ENCODE measurements at regions not wholly inside any gene's neighbourhood (a gene's known extent, or its start where the extent isn't known, plus 50 kb on each side); places are given as distances from the start of the nearest gene placed in this dataset.

GRCh38 chr6:134455319-134455718, 137.4 kb upstream of the SGK1 start:
- DNase-seq (ENCODE audit: low spot score) = no peak

- DNase-seq (ENCODE audit: low spot score) = no peak
Measured at GRCh38 chr6:134454794-134455193, 136.9 kb upstream of the SGK1 start.

- DNase-seq (ENCODE audit: low spot score) = no peak
Measured at GRCh38 chr6:134453792-134454510, 136.0 kb upstream of the SGK1 start.

- DNase-seq (ENCODE audit: low spot score) = no peak
Measured at GRCh38 chr6:134452906-134453305, 135.0 kb upstream of the SGK1 start.

GRCh38 chr6:134451529-134451928, 133.6 kb upstream of the SGK1 start:
- no peak for DNase-seq (ENCODE audit: low spot score)

GRCh38 chr6:134449781-134450180, 131.9 kb upstream of the SGK1 start:
- no peak for DNase-seq (ENCODE audit: low spot score)

- DNase-seq (ENCODE audit: low spot score) = no peak
Measured at GRCh38 chr6:134449004-134449403, 131.1 kb upstream of the SGK1 start.

GRCh38 chr6:134447883-134448387, 130.0 kb upstream of the SGK1 start:
- no peak for DNase-seq (ENCODE audit: low spot score)

- DNase-seq (ENCODE audit: low spot score) = no peak
Measured at GRCh38 chr6:134447423-134447822, 129.5 kb upstream of the SGK1 start.

- DNase-seq (ENCODE audit: low spot score) = no peak
Measured at GRCh38 chr6:134446896-134447295, 129.0 kb upstream of the SGK1 start.

- peak; percentile 48 for DNase-seq (ENCODE audit: low spot score)
Measured at GRCh38 chr6:134446218-134446848, 128.4 kb upstream of the SGK1 start.

GRCh38 chr6:134443009-134443408, 125.1 kb upstream of the SGK1 start:
- DNase-seq (ENCODE audit: low spot score) = no peak

GRCh38 chr6:134442073-134442472, 124.2 kb upstream of the SGK1 start:
- no peak for DNase-seq (ENCODE audit: low spot score)

- no peak for DNase-seq (ENCODE audit: low spot score)
Measured at GRCh38 chr6:134438837-134439236, 120.9 kb upstream of the SGK1 start.

- DNase-seq (ENCODE audit: low spot score) = no peak
Measured at GRCh38 chr6:134437376-134437775, 119.5 kb upstream of the SGK1 start.

GRCh38 chr6:134436950-134437349, 119.0 kb upstream of the SGK1 start:
- DNase-seq (ENCODE audit: low spot score) = no peak

- no peak for DNase-seq (ENCODE audit: low spot score)
Measured at GRCh38 chr6:134436281-134436815, 118.4 kb upstream of the SGK1 start.

GRCh38 chr6:134435814-134436280, 117.9 kb upstream of the SGK1 start:
- no peak for DNase-seq (ENCODE audit: low spot score)

- no peak for DNase-seq (ENCODE audit: low spot score)
Measured at GRCh38 chr6:134434019-134434942, 116.4 kb upstream of the SGK1 start.

- no peak for DNase-seq (ENCODE audit: low spot score)
Measured at GRCh38 chr6:134432036-134432435, 114.1 kb upstream of the SGK1 start.

GRCh38 chr6:134431421-134431859, 113.5 kb upstream of the SGK1 start:
- no peak for DNase-seq (ENCODE audit: low spot score)

- DNase-seq (ENCODE audit: low spot score) = no peak
Measured at GRCh38 chr6:134429861-134430380, 112.0 kb upstream of the SGK1 start.
